HG02588 (cell line): ENCODE measurements at regions not wholly inside any gene's neighbourhood (a gene's known extent, or its start where the extent isn't known, plus 50 kb on each side); places are given as distances from the start of the nearest gene placed in this dataset.

Experiments used
- ATAC-seq: cut with Tn5 transposase; IDR thresholded peaks from one replicate; pipeline ENCODE4 v1.9.1; 2021; ENCODE audit warnings: mild to moderate bottlenecking, moderate library complexity; ENCODE audit not compliant: unreplicated experiment

- ATAC-seq, result no peak
Measured at GRCh38 chr5:18992264-18992663, 995.7 kb downstream of the CDH18 start.

DNA sequence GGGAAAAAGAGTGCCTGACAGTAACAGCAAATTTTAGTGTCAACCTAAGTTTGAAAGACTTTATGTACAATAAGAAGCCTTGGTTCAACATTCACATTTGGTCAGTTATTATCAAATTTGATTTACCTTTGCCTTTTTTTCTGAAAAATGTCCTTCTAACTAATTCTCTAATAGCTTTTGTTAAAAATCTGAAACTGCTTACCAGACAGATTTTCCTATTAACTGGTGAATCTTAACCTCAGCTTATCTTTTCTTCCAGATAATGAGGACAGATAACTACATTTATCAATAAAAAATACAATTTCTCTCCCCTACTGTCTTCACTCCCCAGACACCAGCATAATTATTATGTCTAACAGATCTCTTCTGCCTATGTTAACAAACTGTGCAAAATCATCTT, 988.5 kb downstream of the CDH18 start:
- no peak for ATAC-seq

GRCh38 chr5:19001054-19001453, 986.9 kb downstream of the CDH18 start:
- ATAC-seq, result no peak

- ATAC-seq, result no peak
Measured at GRCh38 chr5:19001539-19001938, 986.5 kb downstream of the CDH18 start.

- no peak for ATAC-seq
Measured at GRCh38 chr5:19002111-19002510, 985.9 kb downstream of the CDH18 start.

GRCh38 chr5:19018822-19019221, 969.2 kb downstream of the CDH18 start:
- ATAC-seq, result no peak

DNA sequence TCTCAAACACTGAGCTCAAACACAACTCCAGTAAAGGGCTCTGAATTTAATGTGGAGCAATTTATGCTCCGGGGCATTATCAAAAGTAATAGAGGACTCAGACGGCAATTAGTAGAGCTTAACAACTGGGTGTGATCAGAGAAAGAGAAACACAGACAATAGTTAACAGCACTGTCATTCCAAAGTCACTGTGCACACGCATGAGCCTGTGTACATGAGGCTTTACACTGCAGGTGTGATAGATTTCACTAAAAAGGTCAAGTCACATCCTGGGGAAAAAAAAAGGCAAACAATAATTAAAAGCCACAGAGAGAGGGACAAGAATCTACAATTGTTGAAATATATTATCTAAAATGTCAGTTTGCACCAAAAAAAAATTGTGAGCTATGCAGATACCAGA, 956.5 kb downstream of the CDH18 start:
- no peak for ATAC-seq

- no peak for ATAC-seq
Measured at GRCh38 chr5:19035816-19036215, 952.2 kb downstream of the CDH18 start.

DNA sequence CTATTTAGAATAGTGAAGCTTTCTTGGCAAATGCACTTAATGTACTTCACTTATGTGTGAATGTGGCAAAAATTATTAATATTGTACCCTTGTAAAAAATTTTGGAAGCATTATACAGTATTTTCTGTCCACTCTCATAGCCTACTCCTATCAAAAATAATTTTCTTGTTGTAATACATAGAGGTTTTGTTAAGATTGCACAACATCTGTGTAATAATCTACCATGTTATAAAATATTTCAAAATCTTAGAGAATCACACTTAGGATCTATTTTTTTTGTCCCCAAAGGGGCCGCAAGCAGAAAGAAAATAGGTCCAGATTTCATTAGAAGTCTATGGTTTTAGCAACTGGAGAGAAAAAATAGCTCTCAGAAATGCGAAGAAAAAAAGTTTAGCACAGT, 945.9 kb downstream of the CDH18 start:
- no peak for ATAC-seq

DNA sequence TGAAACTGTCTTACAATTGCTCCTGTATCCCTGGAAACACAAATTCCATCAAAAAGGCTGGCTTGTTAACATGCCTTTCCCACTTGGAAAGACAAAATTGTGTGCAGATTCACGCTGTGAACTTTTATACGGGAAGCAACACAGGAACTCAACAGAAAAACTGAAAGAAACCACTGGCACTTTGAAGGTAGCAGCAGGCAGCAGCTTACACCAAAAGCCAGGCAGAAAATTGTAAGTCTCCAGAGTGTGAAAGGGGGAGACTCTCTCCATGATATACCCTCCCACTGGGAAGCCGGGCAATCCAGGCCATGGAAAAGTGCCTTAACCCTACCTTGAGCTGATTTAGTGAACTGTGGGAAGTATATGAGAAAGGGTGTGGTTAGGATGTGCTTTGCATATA, 943.7 kb downstream of the CDH18 start:
- no peak for ATAC-seq

GRCh38 chr5:19044931-19045695, 942.9 kb downstream of the CDH18 start:
- ATAC-seq, result no peak

DNA sequence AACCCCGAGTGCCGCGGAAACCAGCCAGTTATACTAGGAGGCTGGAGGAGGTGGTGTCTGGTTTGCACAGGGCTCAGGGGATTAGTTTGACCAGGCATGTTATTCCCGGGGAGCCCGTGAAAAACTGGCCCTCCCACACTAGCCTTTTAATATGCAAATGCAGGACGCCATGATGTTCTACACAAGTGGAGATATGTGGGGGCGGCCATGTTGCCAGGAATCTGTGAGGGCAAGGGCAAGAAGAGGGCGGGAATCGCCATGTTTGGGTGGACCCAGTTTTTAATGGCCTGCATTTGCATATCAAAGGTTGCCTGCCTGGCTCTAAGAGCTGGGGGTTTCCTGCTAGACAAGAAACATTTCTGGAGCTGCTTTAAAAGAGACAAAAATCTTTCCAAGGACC, 940.7 kb downstream of the CDH18 start:
- ATAC-seq, result no peak

GRCh38 chr5:19048726-19049125, 939.3 kb downstream of the CDH18 start:
- no peak for ATAC-seq

- no peak for ATAC-seq
Measured at GRCh38 chr5:19058216-19058615, 929.8 kb downstream of the CDH18 start.

DNA sequence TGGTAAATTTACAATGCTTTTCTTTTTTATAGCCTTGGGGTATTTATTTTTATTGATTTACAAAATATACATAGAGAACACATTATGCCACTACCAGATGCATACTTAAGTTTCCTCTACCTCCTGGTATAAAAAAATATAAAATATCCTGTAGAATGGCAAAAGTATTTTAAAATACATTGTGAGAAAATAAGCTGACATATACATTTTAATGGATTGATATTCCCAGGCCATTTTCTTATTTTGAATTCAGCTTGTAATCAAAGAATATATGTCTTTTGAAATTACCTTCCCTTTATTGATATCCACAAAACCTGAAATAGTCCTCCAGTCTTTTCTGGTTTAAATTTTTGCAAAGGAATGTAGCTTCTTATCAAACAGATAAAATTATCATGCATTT, 923.9 kb downstream of the CDH18 start:
- no peak for ATAC-seq

- no peak for ATAC-seq
Measured at GRCh38 chr5:19067741-19068140, 920.3 kb downstream of the CDH18 start.

- ATAC-seq, result no peak
Measured at GRCh38 chr5:19098434-19098833, 889.6 kb downstream of the CDH18 start.

DNA sequence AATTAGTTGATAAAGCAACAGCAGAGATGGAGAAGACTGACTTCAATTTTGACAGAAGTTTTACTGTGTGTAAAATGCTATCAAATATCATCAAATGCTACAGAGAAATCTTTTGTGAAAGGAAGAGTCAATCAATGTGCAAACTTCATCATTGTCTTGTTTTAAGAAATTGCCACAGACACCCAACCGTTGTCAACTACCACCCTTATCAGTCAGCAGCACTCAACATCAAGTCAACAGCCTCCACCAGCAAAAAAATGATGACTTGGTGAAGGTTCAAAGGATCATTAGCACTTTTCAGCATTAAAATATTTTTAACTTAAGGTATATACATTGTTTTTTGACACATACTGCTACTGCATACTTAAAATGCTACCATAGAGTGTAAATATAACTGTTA, 888.8 kb downstream of the CDH18 start:
- ATAC-seq, result no peak

GRCh38 chr5:19104948-19105347, 883.1 kb downstream of the CDH18 start:
- no peak for ATAC-seq

DNA sequence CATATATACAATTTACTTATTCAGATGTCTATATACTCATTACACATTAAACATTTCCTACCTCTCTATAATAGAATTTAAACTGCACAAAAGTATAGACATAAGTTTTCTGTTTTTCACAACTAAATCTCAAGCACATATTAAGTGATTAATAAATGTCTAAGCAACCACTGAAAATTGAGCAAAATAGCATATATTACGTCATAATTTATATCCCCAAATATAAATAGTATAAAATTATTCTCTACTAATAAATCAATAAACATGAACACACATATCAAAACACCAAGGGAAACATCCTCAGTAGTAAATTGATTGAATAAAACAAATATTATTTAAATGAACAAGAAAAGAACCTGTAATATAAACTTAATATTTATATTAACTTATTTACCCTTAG, 865.1 kb downstream of the CDH18 start:
- ATAC-seq, result no peak

DNA sequence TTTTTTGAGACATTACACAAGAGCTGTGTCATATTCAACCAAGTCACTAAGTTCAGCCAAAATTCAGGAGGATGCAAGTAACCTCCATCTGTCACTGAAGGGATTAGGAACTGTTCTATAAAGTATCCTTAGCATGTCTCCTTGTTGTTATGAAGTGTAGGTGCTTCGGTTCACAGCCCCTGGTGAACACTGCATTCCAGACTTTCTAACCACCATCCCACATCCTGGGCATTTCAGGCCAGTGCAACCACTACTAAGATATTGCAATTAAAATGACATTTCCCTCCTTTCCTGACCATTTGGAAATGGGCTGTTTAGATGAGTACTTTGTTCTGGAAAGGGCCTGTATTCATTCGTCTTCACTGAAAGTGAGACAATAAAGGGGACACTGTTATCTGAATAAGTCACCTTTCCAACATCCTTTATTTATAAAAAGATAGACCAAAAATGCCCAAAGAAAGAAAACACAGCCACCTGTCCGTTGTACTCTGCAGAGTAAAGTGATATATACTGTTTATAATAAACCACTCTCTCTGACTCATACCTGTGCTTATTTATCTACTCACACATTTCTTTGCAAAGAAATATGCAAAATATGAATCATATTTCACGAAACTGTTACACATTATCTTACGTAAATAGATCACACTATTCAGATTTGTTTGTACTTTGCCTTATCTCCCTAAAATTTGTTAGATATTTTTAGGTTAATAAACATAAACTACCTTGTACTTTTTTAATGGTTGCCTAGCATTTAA, 861.9 kb downstream of the CDH18 start:
- ATAC-seq, result no peak

GRCh38 chr5:19140276-19140675, 847.7 kb downstream of the CDH18 start:
- no peak for ATAC-seq
